ENCODE measurements at regions not wholly inside any gene's neighbourhood (a gene's known extent, or its start where the extent isn't known, plus 50 kb on each side); places are given as distances from the start of the nearest gene placed in this dataset.

DNA sequence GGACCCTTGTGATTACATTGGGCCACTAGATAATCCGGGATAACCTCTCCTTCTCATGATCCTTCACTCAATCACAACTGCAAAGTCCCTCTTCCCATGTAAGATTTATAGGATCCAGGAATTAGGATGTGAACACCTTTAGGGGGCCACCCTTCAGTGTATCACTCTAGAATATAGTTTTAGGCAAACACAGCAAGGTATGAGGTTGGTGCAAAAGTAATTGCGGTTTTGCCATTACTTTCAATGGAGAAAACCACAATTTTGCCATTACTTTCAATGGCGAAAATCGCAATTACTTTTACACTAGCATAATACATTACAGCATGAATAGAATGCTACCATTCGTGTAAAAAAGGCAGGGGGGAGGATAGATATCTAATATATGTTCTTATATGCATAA lies 104.0 kb downstream of the BAMBI start:
- no peak for TF ChIP-seq CTCF (IDR thresholded peaks at IDR 0.05)
- no peak overlapping the region for H3K27ac Mint-ChIP-seq (ENCODE audit: unreplicated experiment)
- no peaks in the 10 kb centered on the region for H3K27me3 Mint-ChIP-seq (ENCODE audit: low read depth)
- no peak for DNase-seq (ENCODE audit: low spot score)
- H3K4me3 Mint-ChIP-seq (ENCODE audit: unreplicated experiment): no peak overlapping the region
- no peaks in the 10 kb centered on the region for H3K36me3 Mint-ChIP-seq (ENCODE audit: low read depth)
- H3K4me1 Mint-ChIP-seq (ENCODE audit: low read depth): peaks cover 10% of the 10 kb centered on the region
- no peaks in the 10 kb centered on the region for H3K9me3 Mint-ChIP-seq (ENCODE audit: low read depth)

DNA sequence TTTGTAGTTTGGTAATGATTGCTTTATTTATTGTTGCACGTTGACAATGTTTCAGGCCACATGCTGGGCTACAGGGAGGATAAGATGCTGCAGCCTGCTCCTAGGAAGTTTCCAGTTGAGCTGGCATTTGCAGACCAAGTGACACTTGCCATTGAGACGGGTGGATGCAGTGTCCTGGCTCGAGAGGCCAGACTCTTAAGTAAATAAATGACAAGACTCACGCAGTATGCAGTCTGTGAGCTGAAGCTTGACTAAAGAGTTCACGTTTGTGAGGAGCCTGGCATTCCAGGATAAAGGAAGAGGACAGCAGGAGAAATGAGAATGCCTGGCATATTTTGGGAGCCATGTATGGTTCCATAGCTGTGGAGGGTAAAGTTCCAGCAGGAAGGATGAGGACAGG lies 105.8 kb downstream of the BAMBI start:
- no peaks in the 10 kb centered on the region for H3K9me3 Mint-ChIP-seq (ENCODE audit: low read depth)
- peaks cover 10% of the 10 kb centered on the region for H3K4me1 Mint-ChIP-seq (ENCODE audit: low read depth)
- no peaks in the 10 kb centered on the region for H3K36me3 Mint-ChIP-seq (ENCODE audit: low read depth)
- no peak for DNase-seq (ENCODE audit: low spot score)
- no peaks in the 10 kb centered on the region for H3K27me3 Mint-ChIP-seq (ENCODE audit: low read depth)
- TF ChIP-seq CTCF (IDR thresholded peaks at IDR 0.05): no peak
- no peak overlapping the region for H3K4me3 Mint-ChIP-seq (ENCODE audit: unreplicated experiment)
- peak overlapping the region; percentile 42 for H3K27ac Mint-ChIP-seq (ENCODE audit: unreplicated experiment)

GRCh38 chr10:28785018-28785417 lies 107.7 kb downstream of the BAMBI start:
- no peak overlapping the region for H3K4me3 Mint-ChIP-seq (ENCODE audit: unreplicated experiment)

GRCh38 chr10:28788252-28788651 lies 110.9 kb downstream of the BAMBI start:
- Mint-ChIP-seq H3K9me3 (ENCODE audit: low read depth) (no peaks in the 10 kb centered on the region), H3K27ac (ENCODE audit: unreplicated experiment) (no peak overlapping the region), H3K27me3 (ENCODE audit: low read depth) (no peaks in the 10 kb centered on the region), H3K36me3 (ENCODE audit: low read depth) (no peaks in the 10 kb centered on the region), H3K4me1 (ENCODE audit: low read depth) (peaks cover 2% of the 10 kb centered on the region), H3K4me3 (ENCODE audit: unreplicated experiment) (no peak overlapping the region)
- DNase-seq (ENCODE audit: low spot score): no peak
- TF ChIP-seq CTCF (IDR thresholded peaks at IDR 0.05): no peak

More at GRCh38 chr10:28785018-28785417, 107.7 kb downstream of the BAMBI start:
- H3K27me3 Mint-ChIP-seq (ENCODE audit: low read depth): no peaks in the 10 kb centered on the region
- peaks cover 10% of the 10 kb centered on the region for H3K4me1 Mint-ChIP-seq (ENCODE audit: low read depth)
- DNase-seq (ENCODE audit: low spot score): no peak
- H3K36me3 Mint-ChIP-seq (ENCODE audit: low read depth): no peaks in the 10 kb centered on the region
- TF ChIP-seq CTCF (IDR thresholded peaks at IDR 0.05): no peak
- no peaks in the 10 kb centered on the region for H3K9me3 Mint-ChIP-seq (ENCODE audit: low read depth)
- H3K27ac Mint-ChIP-seq (ENCODE audit: unreplicated experiment): no peak overlapping the region

DNA sequence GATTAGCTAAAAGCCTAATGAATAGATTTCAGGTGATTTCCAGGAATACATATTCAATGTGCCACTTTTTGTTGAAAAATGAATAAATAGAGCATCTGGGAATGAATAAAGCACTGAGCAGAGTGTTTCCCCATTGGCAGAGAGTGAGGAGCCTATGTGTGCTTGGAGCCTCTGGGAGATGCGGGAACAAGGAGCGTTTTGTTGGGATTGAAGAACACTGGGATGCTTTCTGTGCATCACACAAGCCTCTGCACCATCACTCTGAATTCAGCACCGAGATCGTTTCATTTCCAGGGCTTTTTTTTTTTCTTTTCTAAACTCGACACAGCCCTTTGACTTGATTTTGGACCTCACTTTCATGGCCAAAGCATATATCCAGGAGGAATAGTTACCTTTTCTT lies 111.4 kb downstream of the BAMBI start:
- no peak for DNase-seq (ENCODE audit: low spot score)
- H3K27me3 Mint-ChIP-seq (ENCODE audit: low read depth): no peaks in the 10 kb centered on the region
- H3K27ac Mint-ChIP-seq (ENCODE audit: unreplicated experiment): no peak overlapping the region
- H3K36me3 Mint-ChIP-seq (ENCODE audit: low read depth): no peaks in the 10 kb centered on the region
- no peak for TF ChIP-seq CTCF (IDR thresholded peaks at IDR 0.05)
- no peaks in the 10 kb centered on the region for H3K4me1 Mint-ChIP-seq (ENCODE audit: low read depth)
- no peaks in the 10 kb centered on the region for H3K9me3 Mint-ChIP-seq (ENCODE audit: low read depth)
- no peak overlapping the region for H3K4me3 Mint-ChIP-seq (ENCODE audit: unreplicated experiment)
